NCI-H526 (cell line): ENCODE measurements at regions not wholly inside any gene's neighbourhood (a gene's known extent, or its start where the extent isn't known, plus 50 kb on each side); places are given as distances from the start of the nearest gene placed in this dataset.

Experiments
- DNase-seq, 2 experiments: peaks; one replicate each; lab custom pipeline; 2025; lab: John Stamatoyannopoulos, UW

GRCh38 chr11:128262463-128263345, 324.7 kb downstream of the ETS1 start:
- no peak for DNase-seq

DNA sequence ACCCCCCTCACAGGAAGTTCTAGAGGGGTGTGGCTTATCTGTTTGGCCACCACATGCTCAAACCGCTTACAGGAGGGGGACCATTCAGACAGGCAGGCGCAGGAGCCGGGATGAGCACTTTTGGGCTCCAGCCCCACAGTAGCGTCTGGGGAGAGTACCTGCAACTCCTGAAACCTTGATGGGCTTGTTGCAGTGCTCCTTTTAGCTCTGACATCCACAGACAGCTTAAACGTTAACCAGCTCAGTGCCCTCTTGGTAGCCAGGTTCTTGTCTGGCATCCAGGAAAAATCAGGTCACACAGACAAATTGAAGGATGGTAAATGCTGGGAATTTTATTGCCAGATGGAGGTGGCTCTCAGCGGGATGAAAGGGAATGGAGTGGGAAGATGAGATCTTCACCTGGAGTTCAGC, 326.3 kb downstream of the ETS1 start:
- no peak for DNase-seq

DNA sequence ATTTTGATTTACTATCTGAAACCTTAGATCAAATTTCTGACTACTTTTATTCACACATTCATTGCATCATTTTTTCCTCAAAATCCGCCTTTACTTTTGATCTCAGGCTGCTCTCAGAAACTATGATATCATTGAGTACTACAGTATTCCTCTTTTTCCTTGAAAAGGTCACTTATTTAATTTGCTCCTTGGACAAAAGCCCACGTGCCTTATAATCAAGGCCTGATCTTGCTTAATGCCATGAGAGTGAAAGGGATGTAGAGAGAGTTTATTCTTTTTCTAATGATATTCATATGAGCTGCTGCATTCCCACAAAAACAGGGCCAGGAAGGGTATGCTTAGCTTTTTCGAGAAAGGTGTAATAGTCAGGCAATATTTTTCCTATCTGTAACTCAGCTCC, 327.0 kb downstream of the ETS1 start:
- no peak for DNase-seq

- peak; percentile 68 to 76 for DNase-seq
Measured at GRCh38 chr11:128259816-128260215, 327.5 kb downstream of the ETS1 start.

DNA sequence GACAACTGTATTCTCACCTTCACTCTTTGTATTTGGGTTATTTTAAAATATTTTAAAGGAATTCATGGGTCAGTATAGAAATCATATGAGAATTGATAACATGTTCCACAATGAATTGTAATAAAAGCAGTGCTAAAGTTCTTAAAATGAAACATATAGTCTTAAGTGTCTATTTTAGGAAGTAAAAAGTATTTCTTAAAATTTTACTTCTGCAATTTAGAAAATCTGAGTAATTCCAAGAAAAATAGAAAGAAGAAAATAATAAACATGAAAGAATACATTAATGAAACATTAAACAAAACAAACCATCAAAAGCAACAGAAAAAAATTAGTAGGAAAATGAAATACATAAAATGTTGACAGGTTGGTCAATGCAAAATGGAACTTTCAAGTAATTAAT, 332.4 kb downstream of the ETS1 start:
- DNase-seq: no peak

GRCh38 chr11:128251140-128251539, 336.2 kb downstream of the ETS1 start:
- DNase-seq: no peak

DNA sequence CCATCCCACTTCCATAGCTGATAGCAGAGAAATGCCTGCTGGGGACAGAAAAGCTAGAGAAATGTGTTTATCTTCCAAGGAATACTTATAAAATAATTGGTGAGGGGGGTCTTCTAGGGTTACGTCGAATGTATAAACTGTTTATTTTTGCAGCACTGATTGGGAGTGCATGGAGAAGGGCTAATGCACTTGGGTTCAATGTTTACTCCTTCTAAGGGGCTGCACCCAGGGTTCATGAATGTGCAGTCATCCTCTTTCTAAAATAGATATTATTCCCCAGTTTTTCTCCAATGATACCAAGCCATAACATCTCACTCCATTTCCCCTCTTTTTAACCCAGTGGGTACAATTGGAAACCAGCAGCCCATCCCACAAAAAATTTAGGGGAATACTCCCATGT, 336.9 kb downstream of the ETS1 start:
- DNase-seq: no peak

DNA sequence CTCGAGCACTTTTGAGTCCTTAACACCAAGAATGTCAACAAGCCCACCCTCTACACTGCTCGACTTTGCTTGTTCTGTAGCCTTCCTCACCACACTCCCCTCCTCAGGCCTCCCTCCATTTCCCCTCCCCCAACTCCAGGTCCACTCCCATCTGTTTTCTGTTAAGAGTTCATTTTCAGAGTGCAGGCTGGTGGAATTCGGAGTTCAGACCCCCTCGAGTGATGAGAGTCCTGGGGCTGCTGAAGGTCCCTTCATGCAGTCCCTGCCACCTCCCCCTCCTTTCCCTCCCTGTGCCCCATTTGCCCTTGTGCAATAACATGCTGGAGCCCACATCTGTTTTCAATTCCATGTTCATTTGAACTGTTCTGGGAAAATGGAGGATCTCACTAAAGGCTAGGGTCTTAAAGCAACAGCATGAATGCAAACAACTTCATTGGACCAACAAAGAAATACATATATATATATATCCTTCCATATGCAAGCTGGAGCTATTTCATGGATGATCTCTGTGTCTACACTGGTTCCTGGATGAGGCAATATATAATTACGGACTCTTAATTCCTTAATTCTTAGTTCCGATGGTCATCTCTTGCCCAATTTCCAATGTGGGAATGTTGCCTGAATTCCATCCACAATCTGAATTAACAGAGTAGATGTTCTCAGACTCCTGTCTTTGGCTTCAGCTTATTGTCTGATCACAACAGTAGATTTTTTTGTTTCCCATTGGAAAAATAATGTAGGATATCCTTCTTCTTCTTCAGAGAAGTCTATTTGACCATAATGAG, 340.4 kb downstream of the ETS1 start:
- DNase-seq: no peak

GRCh38 chr11:128246364-128246801, 341.0 kb downstream of the ETS1 start:
- DNase-seq: no peak

- DNase-seq: no peak
Measured at GRCh38 chr11:128244871-128245270, 342.5 kb downstream of the ETS1 start.

GRCh38 chr11:128242451-128242850, 344.9 kb downstream of the ETS1 start:
- no peak for DNase-seq

GRCh38 chr11:128240546-128240945, 346.8 kb downstream of the ETS1 start:
- DNase-seq: no peak

- DNase-seq: no peak
Measured at GRCh38 chr11:128239306-128239705, 348.1 kb downstream of the ETS1 start.

GRCh38 chr11:128238521-128239265, 348.7 kb downstream of the ETS1 start:
- DNase-seq: no peak

GRCh38 chr11:128236506-128237498, 350.6 kb downstream of the ETS1 start:
- no peak for DNase-seq

GRCh38 chr11:128235958-128236357, 351.4 kb downstream of the ETS1 start:
- no peak for DNase-seq

DNA sequence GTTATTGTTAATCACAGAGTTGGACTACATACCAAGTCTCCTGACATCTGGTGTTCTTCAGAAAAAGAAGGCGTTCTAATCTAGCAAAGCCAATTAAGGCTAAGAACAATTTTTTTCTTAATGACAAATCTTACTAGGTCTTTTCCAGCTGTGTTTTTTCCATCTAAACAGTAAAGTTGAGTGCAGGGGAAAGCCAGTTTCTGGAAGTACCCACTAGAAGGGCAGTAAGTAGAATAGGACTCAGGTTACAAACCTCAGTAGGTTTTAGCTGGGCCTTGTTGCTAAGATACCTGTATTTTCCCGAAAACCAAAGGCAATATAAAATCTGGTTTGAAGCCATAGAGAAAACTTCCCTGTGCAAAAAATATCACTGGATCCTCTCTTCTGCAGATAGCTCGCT, 351.9 kb downstream of the ETS1 start:
- DNase-seq: peak; percentile 27 to 49

- DNase-seq: peak; percentile 98
Measured at GRCh38 chr11:128234143-128234542, 353.2 kb downstream of the ETS1 start.

- no peak for DNase-seq
Measured at GRCh38 chr11:128232588-128232987, 354.8 kb downstream of the ETS1 start.

DNA sequence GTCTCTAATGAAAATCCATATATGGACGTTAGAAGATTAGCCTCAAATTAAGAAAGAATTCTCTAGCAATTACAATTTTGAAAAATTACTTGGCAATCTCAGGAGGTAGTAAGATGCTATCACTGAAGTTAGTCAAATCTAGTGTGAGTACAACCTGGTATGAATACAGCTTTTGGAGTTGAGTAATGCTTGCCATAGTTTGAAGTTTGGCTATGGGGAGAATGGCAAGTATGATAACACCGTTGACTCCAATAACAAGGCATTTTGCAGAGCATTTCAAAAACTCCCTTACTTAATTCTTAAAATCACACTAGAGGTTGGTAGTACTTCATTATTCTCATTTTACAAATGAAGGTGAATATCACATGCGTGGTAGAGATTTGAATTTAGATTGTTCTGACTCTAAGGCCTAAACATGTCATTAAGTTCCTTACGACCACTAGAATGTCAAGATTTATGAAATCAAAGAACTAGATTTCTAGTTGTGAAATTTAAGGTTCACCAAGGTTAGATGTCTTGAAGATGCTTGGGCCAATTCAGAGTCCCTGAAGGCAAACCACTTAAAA, 355.4 kb downstream of the ETS1 start:
- no peak for DNase-seq

DNA sequence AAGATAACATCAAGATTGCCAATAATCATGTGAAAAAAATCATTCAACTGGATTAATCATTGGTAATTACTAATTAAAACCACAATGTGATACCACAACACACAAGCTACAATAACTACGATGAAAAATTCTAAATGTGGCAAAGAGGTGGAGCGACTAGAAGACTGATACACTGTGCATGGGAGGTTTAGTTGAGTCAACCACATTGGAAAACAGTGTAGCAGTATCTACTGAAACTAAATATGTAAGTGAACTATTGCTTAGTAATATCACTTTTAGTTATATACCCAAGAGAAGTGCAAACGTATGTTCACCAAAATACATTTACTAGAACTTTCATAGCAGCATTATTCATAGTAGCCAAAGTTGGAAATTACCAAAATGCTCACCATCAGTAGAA, 359.9 kb downstream of the ETS1 start:
- no peak for DNase-seq
